DLD1 (cell line): ENCODE measurements at regions not wholly inside any gene's neighbourhood (a gene's known extent, or its start where the extent isn't known, plus 50 kb on each side); places are given as distances from the start of the nearest gene placed in this dataset.

Experiments used
- in situ Hi-C: cut with HindIII; loops from 2 replicates; pipeline ENCODE4 v1.10.0; 2017; ENCODE audit warnings: low sequenced_read_pairs

GRCh38 chr13:73602295-73602694 lies 531.9 kb downstream of the KLF12 start:
- in situ Hi-C loops = no loop called here

GRCh38 chr13:73601708-73602107 lies 532.5 kb downstream of the KLF12 start:
- in situ Hi-C loops = no loop called here

GRCh38 chr13:73599232-73600128 lies 534.7 kb downstream of the KLF12 start:
- in situ Hi-C loops = no loop called here

- in situ Hi-C loops = no loop called here
Observed at GRCh38 chr13:73598020-73598712, 536.0 kb downstream of the KLF12 start.

- in situ Hi-C loops = no loop called here
Observed at GRCh38 chr13:73596382-73596781, 537.6 kb downstream of the KLF5 start.

GRCh38 chr13:73593199-73593765 lies 534.5 kb downstream of the KLF5 start:
- in situ Hi-C loops = no loop called here

GRCh38 chr13:73591861-73592260 lies 533.1 kb downstream of the KLF5 start:
- in situ Hi-C loops = no loop called here

- in situ Hi-C loops = no loop called here
Observed at GRCh38 chr13:73590795-73591194, 532.0 kb downstream of the KLF5 start.

GRCh38 chr13:73585236-73585635 lies 526.4 kb downstream of the KLF5 start:
- in situ Hi-C loops = no loop called here

GRCh38 chr13:73583331-73583730 lies 524.5 kb downstream of the KLF5 start:
- in situ Hi-C loops = no loop called here

- in situ Hi-C loops = no loop called here
Observed at GRCh38 chr13:73580513-73581267, 521.9 kb downstream of the KLF5 start.

GRCh38 chr13:73579574-73580274 lies 520.9 kb downstream of the KLF5 start:
- in situ Hi-C loops = no loop called here

- in situ Hi-C loops = no loop called here
Observed at GRCh38 chr13:73578251-73578875, 519.6 kb downstream of the KLF5 start.

- in situ Hi-C loops = no loop called here
Observed at GRCh38 chr13:73576291-73576690, 517.5 kb downstream of the KLF5 start.

GRCh38 chr13:73572824-73573223 lies 514.0 kb downstream of the KLF5 start:
- in situ Hi-C loops = no loop called here

- in situ Hi-C loops = no loop called here
Observed at GRCh38 chr13:73571376-73571775, 512.6 kb downstream of the KLF5 start.

GRCh38 chr13:73556902-73557301 lies 498.1 kb downstream of the KLF5 start:
- in situ Hi-C loops = no loop called here

GRCh38 chr13:73556128-73556527 lies 497.3 kb downstream of the KLF5 start:
- in situ Hi-C loops = no loop called here

GRCh38 chr13:73551736-73552135 lies 492.9 kb downstream of the KLF5 start:
- in situ Hi-C loops = no loop called here

- in situ Hi-C loops = no loop called here
Observed at GRCh38 chr13:73549717-73550116, 490.9 kb downstream of the KLF5 start.
